HEK293T (cell line): ENCODE measurements at regions not wholly inside any gene's neighbourhood (a gene's known extent, or its start where the extent isn't known, plus 50 kb on each side); places are given as distances from the start of the nearest gene placed in this dataset.

Experiments used
- BHLHE40 ChIP-seq: fragments of 450-650 bp; IDR thresholded peaks from 2 replicates; pipeline ENCODE4 v1.6.1; 2016; ENCODE audit warnings: mild to moderate bottlenecking, moderate library complexity, borderline replicate concordance
- ELF4 ChIP-seq: fragments of 450-650 bp; IDR thresholded peaks from 2 replicates; pipeline ENCODE4 v1.6.1; 2017; ENCODE audit warnings: antibody characterized with exemption
- FOXA1 ChIP-seq: fragments of 450-650 bp; IDR thresholded peaks from 2 replicates; pipeline ENCODE4 v1.6.1; 2016; ENCODE audit warnings: mild to moderate bottlenecking
- FOXM1 ChIP-seq: fragments of 450-650 bp; IDR thresholded peaks from 2 replicates; pipeline ENCODE4 v1.6.1; 2017; ENCODE audit warnings: mild to moderate bottlenecking, borderline replicate concordance
- HDGF ChIP-seq: fragments of 450-650 bp; IDR thresholded peaks from 2 replicates; pipeline ENCODE4 v1.6.1; 2017; ENCODE audit warnings: antibody characterized with exemption, borderline replicate concordance
- LEF1 ChIP-seq: fragments of 450-650 bp; IDR thresholded peaks from 2 replicates; pipeline ENCODE4 v1.6.1; 2017; ENCODE audit warnings: mild to moderate bottlenecking, borderline replicate concordance
- SP1 ChIP-seq: fragments of 450-650 bp; IDR thresholded peaks from 2 replicates; pipeline ENCODE4 v1.6.1; 2017
- TARDBP ChIP-seq: fragments of 450-650 bp; IDR thresholded peaks from 2 replicates; pipeline ENCODE4 v1.6.1; 2016
- TF ChIP-seq, protein P1 (sequence below): fragments of 450-650 bp; IDR thresholded peaks from 2 replicates; pipeline ENCODE4 v1.6.1; 2016

DNA sequence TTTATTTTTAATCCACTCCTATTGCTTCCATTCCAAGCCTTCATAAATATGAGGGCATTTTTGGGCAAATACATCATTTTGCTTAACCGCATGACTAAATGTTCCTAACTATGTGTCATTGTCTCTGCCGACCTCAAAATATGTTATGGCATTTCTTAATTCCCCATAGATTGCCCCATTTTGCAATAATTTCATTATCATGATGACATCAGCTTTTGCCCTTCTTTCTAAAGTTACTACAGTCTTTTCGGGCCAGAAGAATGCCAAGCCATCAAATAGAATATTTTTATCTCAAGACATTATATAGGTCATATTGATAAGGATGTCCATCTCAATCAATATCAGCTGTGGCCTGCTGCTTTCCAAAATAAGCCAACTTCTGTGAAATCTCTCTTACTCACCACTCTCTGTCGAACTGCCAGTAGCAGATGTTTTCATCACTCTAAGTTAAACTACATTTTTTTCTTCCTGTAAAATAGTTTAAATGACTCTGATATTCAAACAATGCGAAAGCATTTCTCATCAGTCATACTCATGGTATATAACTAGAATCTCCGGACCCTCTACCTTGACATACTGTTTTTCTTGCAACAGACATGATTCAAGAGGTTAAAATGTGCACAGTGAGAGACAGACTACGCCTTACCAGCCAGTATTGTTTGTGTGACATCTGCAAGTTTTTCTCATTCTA, 1254.6 kb upstream of the CELF2 start:
- TF ChIP-seq FOXA1 (no peak), HDGF (no peak), ELF4 (no peak), FOXM1 (no peak), BHLHE40 (no peak), LEF1 (no peak), TARDBP (no peak), SP1 (no peak)
- TF ChIP-seq, protein P1, sequence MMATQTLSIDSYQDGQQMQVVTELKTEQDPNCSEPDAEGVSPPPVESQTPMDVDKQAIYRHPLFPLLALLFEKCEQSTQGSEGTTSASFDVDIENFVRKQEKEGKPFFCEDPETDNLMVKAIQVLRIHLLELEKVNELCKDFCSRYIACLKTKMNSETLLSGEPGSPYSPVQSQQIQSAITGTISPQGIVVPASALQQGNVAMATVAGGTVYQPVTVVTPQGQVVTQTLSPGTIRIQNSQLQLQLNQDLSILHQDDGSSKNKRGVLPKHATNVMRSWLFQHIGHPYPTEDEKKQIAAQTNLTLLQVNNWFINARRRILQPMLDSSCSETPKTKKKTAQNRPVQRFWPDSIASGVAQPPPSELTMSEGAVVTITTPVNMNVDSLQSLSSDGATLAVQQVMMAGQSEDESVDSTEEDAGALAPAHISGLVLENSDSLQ, result no peak
